ENCODE measurements at regions not wholly inside any gene's neighbourhood (a gene's known extent, or its start where the extent isn't known, plus 50 kb on each side); places are given as distances from the start of the nearest gene placed in this dataset.

DNA sequence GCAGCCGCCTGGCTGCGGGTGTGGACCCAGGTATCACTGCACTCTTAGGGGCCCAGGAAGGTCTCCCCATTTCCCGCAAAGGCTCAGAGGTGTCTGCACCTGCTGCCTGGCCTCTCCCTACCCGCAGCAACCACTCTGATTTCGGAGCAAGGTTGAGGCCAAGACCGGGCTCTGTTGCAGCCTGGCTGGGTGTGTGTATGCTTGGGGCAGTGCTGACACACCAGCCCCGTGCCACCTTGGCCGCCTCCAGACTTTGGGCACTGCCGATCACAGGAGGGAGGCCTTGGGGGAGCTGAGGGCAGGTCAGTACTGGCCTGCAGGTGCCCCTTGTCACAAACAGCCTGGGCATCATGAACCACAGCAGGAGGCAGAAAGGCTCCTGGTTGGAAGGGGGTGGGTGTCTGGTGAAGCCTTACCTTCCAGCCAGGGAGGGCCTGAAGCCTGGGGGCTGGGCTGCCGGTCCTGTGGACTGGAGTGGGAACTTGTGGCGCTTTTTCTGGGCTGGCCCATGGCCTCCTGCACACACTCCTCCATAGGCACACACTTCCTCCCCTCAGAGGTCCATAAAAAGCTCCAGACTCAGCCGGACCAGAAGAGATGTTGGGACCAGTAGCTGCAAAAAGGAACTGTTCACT is 519.5 kb downstream of the RWDD3 start:
- TF ChIP-seq, protein P1, sequence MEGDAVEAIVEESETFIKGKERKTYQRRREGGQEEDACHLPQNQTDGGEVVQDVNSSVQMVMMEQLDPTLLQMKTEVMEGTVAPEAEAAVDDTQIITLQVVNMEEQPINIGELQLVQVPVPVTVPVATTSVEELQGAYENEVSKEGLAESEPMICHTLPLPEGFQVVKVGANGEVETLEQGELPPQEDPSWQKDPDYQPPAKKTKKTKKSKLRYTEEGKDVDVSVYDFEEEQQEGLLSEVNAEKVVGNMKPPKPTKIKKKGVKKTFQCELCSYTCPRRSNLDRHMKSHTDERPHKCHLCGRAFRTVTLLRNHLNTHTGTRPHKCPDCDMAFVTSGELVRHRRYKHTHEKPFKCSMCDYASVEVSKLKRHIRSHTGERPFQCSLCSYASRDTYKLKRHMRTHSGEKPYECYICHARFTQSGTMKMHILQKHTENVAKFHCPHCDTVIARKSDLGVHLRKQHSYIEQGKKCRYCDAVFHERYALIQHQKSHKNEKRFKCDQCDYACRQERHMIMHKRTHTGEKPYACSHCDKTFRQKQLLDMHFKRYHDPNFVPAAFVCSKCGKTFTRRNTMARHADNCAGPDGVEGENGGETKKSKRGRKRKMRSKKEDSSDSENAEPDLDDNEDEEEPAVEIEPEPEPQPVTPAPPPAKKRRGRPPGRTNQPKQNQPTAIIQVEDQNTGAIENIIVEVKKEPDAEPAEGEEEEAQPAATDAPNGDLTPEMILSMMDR (IDR thresholded peaks at IDR 0.05; ENCODE audit: low read length, missing control alignments) = no peak
- H3K4me3 ChIP-seq (replicated peaks; ENCODE audit: low read depth, low read length) = no peak overlapping the region
- DNase-seq (ENCODE audit: low read depth) = no peak

DNA sequence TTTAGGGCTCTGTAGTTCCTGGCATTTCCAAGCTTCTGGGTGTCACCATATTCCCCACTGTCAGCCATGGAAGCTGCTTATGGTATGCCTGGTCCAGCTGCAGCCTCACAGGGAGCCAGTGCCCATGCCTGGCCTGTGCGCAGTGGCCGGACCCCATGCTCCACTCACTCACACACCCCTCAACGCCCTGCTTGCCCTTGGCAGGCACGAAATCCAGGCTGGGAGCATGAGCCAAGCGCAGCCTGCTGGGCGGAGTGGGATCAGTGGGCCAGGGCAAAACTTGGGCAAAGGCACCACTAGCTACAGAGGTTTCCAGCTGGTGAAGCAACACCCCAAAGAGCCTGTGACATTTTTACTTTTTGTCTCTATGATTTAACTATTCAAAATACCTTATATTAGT is 520.4 kb downstream of the RWDD3 start:
- TF ChIP-seq, protein P1 (IDR thresholded peaks at IDR 0.05; ENCODE audit: low read length, missing control alignments) = no peak
- no peak for DNase-seq (ENCODE audit: low read depth)
- H3K4me3 ChIP-seq (replicated peaks; ENCODE audit: low read depth, low read length) = no peak overlapping the region

DNA sequence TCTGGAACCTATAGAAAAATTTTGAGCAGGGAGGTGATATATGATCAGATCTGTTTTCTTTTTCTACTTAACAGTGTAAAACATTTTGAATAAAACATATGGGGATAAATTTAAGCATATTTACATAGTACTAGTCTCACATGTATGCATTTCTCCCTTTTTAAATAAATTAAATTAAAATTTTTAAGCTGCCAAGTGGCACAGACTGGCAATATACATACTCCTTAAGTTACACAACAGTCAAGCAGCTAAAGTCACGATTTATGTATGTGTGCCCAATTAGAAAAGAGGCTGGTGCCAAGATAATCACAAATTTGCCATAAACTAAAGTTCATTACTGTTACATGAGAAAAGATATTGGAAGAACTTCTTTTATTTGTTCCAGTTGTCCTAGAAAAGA is 532.0 kb downstream of the RWDD3 start:
- no peak overlapping the region for H3K4me3 ChIP-seq (replicated peaks; ENCODE audit: low read depth, low read length)
- TF ChIP-seq, protein P1 (IDR thresholded peaks at IDR 0.05; ENCODE audit: low read length, missing control alignments) = no peak
- no peak for DNase-seq (ENCODE audit: low read depth)

DNA sequence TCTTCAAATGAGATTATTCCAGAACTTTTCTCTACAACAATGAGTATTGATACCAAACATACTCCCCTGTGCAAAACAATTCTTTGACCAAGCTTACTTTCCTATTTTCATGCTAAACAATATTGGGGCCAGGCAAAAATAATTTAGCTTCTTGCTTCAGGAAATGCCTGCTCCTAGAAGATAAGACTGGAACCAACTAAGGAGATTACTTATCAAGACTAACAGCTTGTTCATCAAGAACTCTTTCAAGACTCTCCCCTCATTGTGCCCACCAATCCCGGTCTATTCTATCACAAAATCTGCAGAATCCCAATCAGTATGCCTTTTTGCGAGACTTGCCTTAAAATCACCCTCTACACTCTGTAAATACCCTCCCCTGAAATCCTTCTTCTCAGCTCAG is 536.6 kb downstream of the RWDD3 start:
- TF ChIP-seq, protein P1 (IDR thresholded peaks at IDR 0.05; ENCODE audit: low read length, missing control alignments) = no peak
- no peak overlapping the region for H3K4me3 ChIP-seq (replicated peaks; ENCODE audit: low read depth, low read length)
- DNase-seq (ENCODE audit: low read depth) = no peak

DNA sequence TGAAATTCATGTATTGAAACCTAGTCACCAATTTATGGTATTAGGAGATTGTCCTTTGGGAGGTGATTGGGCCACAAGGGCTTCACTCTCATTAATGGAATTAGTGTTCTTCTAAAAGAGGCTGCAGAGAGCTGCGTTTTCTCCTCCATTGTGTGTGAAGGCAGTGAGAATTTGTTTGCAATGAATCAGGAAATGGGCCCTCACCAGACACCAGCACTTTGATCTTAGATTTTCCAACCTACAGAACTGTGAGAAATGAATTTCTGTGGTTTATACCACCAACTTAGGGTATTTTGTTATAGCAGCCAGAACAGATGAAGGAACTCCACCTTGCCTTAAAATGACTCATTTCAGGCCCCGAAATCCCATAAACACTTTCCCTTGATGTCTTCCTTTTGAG is 544.2 kb downstream of the RWDD3 start:
- TF ChIP-seq, protein P1 (IDR thresholded peaks at IDR 0.05; ENCODE audit: low read length, missing control alignments) = no peak
- no peak for DNase-seq (ENCODE audit: low read depth)
- H3K4me3 ChIP-seq (replicated peaks; ENCODE audit: low read depth, low read length) = no peak overlapping the region

DNA sequence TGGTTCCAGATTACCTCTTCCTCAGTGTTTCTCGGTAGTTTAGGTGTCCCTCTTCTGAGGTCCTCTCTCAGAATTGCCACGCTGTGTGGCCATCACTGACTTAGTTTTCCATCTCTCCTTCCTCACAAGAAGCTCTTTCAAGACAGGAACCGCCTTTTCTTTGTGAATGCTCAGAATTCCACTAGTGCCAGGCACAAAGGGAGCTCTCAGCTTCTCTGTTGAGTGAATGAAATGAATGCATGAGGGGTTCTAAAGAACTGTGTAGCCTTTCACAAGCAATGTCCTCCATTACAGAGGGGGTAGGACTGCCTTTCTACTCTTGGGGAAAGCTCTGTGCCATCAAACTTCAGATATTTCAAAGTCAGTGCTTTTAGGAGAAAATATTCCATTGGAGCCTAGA is 546.8 kb downstream of the RWDD3 start:
- DNase-seq (ENCODE audit: low read depth) = no peak
- H3K4me3 ChIP-seq (replicated peaks; ENCODE audit: low read depth, low read length) = no peak overlapping the region

DNA sequence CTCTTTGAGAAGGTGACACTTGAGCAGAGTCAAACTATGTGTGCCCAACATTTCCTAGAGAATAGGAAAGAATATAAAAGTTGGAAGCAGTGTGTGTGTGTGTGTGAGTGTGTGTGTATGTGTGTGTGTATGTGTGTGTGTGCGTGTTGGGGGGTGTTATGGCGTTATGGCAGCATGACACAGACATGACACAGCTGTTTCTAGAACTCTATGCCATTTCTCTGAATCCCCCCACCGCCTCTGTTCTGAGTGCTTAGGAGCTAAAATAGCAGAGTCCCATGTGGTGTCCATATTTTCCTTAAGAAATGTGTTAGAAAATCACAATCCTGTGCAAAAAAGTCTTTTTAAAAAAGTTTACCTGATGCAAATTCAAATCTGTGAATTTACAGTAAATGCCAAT is 556.1 kb downstream of the RWDD3 start:
- DNase-seq (ENCODE audit: low read depth) = no peak
- TF ChIP-seq, protein P1 (IDR thresholded peaks at IDR 0.05; ENCODE audit: low read length, missing control alignments) = no peak
- H3K4me3 ChIP-seq (replicated peaks; ENCODE audit: low read depth, low read length) = no peak overlapping the region

More for the DNA sequence above, 546.8 kb downstream of the RWDD3 start:
- TF ChIP-seq, protein P1 (IDR thresholded peaks at IDR 0.05; ENCODE audit: low read length, missing control alignments) = no peak
